ENCODE measurements at regions not wholly inside any gene's neighbourhood (a gene's known extent, or its start where the extent isn't known, plus 50 kb on each side); places are given as distances from the start of the nearest gene placed in this dataset.
A peak's percentile ranks its signal among the peaks of the same experiment; 100 is the strongest.

DNA sequence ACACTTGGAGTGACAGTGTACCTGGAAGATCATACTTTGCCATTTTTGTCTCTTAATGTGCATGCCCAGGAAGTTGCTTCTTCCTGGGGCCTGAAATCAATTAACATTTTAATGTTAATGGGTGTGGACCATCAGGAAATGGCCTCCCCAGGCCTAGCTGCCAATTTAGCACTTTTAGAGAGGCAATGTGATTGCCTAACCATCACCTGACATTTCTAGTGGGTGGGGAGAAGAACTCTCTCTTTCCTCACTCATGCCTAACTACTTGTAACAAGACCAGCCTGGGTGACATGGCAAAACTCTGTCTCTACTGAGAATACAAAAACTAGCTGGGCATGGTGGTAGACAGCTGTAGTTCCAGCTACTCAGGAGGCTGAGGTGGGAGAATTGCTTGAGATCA, 549.0 kb upstream of the RGS18 start:
- DNase-seq: no peak
- no peaks in the 10 kb centered on the region for H3K27me3 ChIP-seq (ENCODE audit: control insufficient read depth, insufficient read depth)
- H3K9me3 ChIP-seq (ENCODE audit: control insufficient read depth, low read length): no peaks in the 10 kb centered on the region
- no peaks in the 10 kb centered on the region for H3K4me1 ChIP-seq (ENCODE audit: control insufficient read depth, insufficient read depth, low read length)
- no peak overlapping the region for H3K4me3 ChIP-seq (ENCODE audit: low read length)
- ATAC-seq: no peak
- intact Hi-C loops (cut with DNase I): no loop called here
- no peak overlapping the region for H3K27ac ChIP-seq (ENCODE audit: low read length)

DNA sequence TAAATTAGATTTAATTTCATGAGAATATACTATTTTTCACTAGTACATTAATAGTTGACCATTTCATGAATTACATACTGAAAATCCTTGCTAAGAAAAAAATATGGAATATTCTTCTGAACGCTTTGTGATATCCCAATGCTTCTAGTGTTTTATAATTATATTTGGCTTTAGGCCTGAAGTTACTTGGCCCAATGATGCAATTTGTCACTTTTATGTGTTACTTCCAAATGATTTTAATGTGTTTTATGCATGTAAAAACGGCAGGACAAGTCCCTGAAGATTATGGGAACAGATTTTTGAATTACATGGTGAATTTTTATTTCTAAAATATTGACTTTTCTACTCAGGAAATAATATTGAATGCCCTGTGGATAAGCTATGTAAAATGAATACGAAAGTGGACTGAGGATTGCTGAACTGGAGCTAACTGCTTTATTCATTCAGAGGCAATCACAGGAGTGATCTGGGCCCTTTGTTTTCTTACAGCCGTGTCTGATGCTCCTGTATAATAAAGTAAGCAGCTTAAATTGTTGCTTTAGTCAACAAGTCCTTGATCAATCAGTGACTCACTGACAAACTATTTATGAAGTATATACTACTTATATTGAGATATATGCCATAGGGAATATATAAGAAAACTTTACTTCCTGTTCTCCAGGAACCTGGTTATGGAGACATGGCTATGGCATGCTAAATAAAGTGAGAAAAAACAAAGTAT, 543.0 kb upstream of the RGS18 start:
- 56% methylated on average over 4 of the region's 4 CpGs for WGBS
- Histone ChIP-seq H3K4me3 (ENCODE audit: low read length) (no peak overlapping the region), H3K9me3 (ENCODE audit: control insufficient read depth, low read length) (no peaks in the 10 kb centered on the region), H3K4me1 (ENCODE audit: control insufficient read depth, insufficient read depth, low read length) (no peaks in the 10 kb centered on the region), H3K27ac (ENCODE audit: low read length) (no peak overlapping the region), H3K27me3 (ENCODE audit: control insufficient read depth, insufficient read depth) (no peaks in the 10 kb centered on the region)
- intact Hi-C loops (cut with DNase I): no loop called here
- ATAC-seq (no peak), DNase-seq (no peak)

DNA sequence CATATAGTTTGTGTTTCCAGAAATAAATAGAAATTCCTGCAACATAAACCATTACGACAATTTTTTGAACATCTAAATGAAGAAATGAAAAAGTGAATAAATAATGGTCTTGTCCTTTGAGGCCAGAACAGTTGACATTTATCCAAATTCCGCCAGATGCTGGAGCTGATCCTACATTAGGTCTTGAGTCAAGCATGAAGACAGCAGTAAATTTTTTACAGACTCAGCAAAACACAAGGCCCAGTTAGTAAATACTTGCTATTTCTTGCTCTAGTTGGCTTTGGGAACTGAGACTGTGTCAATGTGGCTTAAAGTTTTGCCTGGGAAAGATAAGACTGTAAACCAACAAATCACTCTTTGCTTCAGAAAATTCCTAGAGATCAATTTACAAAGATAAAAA, 540.1 kb upstream of the RGS18 start:
- intact Hi-C loops (cut with DNase I): no loop called here
- Histone ChIP-seq H3K27ac (ENCODE audit: low read length) (no peak overlapping the region), H3K4me3 (ENCODE audit: low read length) (no peak overlapping the region), H3K27me3 (ENCODE audit: control insufficient read depth, insufficient read depth) (no peaks in the 10 kb centered on the region), H3K9me3 (ENCODE audit: control insufficient read depth, low read length) (no peaks in the 10 kb centered on the region), H3K4me1 (ENCODE audit: control insufficient read depth, insufficient read depth, low read length) (no peaks in the 10 kb centered on the region)
- no peak for DNase-seq
- whole genome bisulfite sequencing: 61% methylated on average over 2 of the region's 2 CpGs
- no peak for ATAC-seq

DNA sequence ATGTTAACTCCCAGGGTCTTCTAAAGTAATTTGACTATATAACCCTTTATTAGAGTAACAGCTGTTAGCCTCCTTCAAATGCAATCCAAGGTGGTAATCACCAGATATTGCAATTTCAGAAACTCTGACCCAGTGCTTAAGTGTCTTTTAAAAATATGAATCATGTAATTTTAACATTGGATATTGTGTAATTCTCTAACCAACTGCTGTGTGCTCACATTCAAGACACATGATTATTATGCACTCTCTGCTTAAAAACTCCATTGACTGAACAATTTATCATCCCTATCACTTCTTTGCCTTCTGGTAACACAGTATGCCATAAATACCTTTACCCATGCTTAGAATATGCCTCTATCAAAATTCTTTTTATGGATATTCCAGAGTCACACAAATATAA, 537.4 kb upstream of the RGS18 start:
- no peak for DNase-seq
- Histone ChIP-seq H3K4me1 (ENCODE audit: control insufficient read depth, insufficient read depth, low read length) (no peaks in the 10 kb centered on the region), H3K27me3 (ENCODE audit: control insufficient read depth, insufficient read depth) (no peaks in the 10 kb centered on the region), H3K9me3 (ENCODE audit: control insufficient read depth, low read length) (no peaks in the 10 kb centered on the region), H3K4me3 (ENCODE audit: low read length) (no peak overlapping the region), H3K27ac (ENCODE audit: low read length) (no peak overlapping the region)
- no peak for ATAC-seq
- intact Hi-C loops (cut with DNase I): no loop called here

DNA sequence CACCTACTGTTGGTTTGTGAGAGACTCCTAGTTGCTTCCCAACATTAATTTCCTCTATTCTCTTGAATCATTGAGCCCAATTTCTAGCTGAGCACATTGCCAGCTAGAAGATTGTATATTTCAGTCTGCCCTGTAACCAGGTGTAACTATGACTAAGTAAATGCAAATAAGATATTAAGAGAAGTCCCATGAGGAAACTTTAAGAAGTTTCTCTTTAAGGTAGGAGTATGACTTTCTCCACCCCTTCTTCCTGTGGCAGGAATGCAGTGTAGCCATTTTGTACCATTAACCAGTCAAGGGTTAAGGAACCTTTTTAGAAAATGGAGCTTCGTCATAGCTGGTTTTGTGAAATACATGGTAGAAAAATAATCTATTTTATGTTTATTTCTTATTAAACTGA, 534.2 kb upstream of the RGS18 start:
- intact Hi-C loops (cut with DNase I): no loop called here
- 96% methylated on average over 1 of the region's 1 CpG for WGBS
- no peaks in the 10 kb centered on the region for H3K4me1 ChIP-seq (ENCODE audit: control insufficient read depth, insufficient read depth, low read length)
- H3K4me3 ChIP-seq (ENCODE audit: low read length): no peak overlapping the region
- no peaks in the 10 kb centered on the region for H3K27me3 ChIP-seq (ENCODE audit: control insufficient read depth, insufficient read depth)
- no peaks in the 10 kb centered on the region for H3K9me3 ChIP-seq (ENCODE audit: control insufficient read depth, low read length)
- DNase-seq (no peak), ATAC-seq (no peak)
- H3K27ac ChIP-seq (ENCODE audit: low read length): no peak overlapping the region

DNA sequence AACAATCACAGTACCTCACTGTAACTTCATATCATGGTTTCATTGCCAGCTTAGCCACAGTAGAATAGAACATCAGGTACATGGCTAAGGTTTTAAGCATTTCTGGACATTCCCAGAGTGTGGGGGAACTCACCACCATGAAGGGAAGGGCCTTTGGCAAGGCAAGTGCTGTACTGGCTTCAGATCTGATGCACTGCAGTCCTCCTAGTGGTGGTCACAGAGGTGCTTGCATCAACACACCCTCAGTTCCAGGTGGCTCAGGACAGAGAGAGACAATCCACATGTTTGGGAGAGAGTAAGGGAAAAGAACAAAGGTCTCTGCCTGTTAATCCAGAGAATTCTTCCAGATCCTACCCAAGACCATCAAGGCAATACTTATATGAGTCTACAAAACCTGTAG, 528.4 kb upstream of the RGS18 start:
- intact Hi-C loops (cut with DNase I): no loop called here
- ATAC-seq (no peak), DNase-seq (no peak)

DNA sequence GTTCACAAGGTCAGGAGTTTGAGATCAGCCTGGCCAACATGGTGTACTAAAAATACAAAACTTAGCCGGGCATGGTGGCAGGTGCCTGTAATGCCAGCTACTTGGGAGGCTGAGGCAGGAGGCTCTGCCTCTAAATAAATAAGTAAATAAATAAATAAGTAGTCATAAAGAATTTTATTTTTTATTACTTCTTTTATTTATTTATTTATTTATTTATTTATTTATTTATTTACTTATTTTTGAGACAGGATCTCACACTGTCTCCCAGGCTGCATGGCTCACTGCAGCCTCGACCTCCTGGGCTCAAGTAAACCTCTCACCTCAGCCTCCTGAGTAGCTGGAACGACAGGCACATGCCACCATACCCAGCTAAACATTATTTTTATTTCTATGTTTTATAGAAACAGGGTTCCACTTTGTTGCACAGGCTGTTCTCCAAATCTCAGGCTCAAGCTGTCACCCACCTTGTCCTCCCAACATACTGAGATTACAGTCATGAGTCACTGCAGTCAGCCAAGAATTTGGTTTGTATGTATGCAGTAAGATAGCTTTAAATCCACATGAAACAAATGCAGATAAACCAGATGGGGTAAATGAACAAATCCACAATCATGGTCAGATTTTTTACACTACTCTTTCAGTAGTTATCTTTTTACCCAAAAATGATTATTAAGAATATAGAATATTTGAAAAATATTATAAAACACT, 523.3 kb upstream of the RGS18 start:
- no peak overlapping the region for H3K4me3 ChIP-seq (ENCODE audit: low read length)

More for the DNA sequence above, 528.4 kb upstream of the RGS18 start:
- Histone ChIP-seq H3K9me3 (ENCODE audit: control insufficient read depth, low read length) (no peaks in the 10 kb centered on the region), H3K4me3 (ENCODE audit: low read length) (no peak overlapping the region), H3K27ac (ENCODE audit: low read length) (no peak overlapping the region), H3K4me1 (ENCODE audit: control insufficient read depth, insufficient read depth, low read length) (no peaks in the 10 kb centered on the region), H3K27me3 (ENCODE audit: control insufficient read depth, insufficient read depth) (no peaks in the 10 kb centered on the region)

DNA sequence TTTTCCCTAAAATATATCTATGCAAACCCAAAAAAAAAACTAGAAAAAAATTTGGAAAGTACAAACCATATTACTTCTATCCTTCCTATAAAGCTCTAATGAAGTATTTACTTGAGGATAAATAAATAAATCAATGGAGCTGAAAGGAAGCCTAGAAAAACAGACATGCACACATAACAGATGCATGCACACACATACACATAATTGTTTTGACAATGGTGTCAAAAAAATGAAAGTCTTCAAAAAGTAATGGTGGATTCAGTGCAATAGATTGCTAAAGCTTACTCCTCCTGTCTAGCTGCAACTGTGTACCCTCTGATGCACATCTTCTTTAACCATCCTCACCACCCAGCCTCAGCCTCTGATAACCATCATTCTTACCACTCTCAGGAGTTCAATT, 521.9 kb upstream of the RGS18 start:
- intact Hi-C loops (cut with DNase I): no loop called here
- Histone ChIP-seq H3K27ac (ENCODE audit: low read length) (no peak overlapping the region), H3K4me1 (ENCODE audit: control insufficient read depth, insufficient read depth, low read length) (no peaks in the 10 kb centered on the region), H3K27me3 (ENCODE audit: control insufficient read depth, insufficient read depth) (no peaks in the 10 kb centered on the region), H3K9me3 (ENCODE audit: control insufficient read depth, low read length) (no peaks in the 10 kb centered on the region), H3K4me3 (ENCODE audit: low read length) (no peak overlapping the region)
- DNase-seq (no peak), ATAC-seq (no peak)

More for the DNA sequence above, 523.3 kb upstream of the RGS18 start:
- Histone ChIP-seq H3K27ac (ENCODE audit: low read length) (no peak overlapping the region), H3K9me3 (ENCODE audit: control insufficient read depth, low read length) (no peaks in the 10 kb centered on the region), H3K4me1 (ENCODE audit: control insufficient read depth, insufficient read depth, low read length) (no peaks in the 10 kb centered on the region), H3K27me3 (ENCODE audit: control insufficient read depth, insufficient read depth) (no peaks in the 10 kb centered on the region)
- WGBS: 84% methylated on average over 3 of the region's 3 CpGs
- ATAC-seq (no peak), DNase-seq (peak in 1 of 3 donors; percentile 14)
- intact Hi-C loops (cut with DNase I): no loop called here

DNA sequence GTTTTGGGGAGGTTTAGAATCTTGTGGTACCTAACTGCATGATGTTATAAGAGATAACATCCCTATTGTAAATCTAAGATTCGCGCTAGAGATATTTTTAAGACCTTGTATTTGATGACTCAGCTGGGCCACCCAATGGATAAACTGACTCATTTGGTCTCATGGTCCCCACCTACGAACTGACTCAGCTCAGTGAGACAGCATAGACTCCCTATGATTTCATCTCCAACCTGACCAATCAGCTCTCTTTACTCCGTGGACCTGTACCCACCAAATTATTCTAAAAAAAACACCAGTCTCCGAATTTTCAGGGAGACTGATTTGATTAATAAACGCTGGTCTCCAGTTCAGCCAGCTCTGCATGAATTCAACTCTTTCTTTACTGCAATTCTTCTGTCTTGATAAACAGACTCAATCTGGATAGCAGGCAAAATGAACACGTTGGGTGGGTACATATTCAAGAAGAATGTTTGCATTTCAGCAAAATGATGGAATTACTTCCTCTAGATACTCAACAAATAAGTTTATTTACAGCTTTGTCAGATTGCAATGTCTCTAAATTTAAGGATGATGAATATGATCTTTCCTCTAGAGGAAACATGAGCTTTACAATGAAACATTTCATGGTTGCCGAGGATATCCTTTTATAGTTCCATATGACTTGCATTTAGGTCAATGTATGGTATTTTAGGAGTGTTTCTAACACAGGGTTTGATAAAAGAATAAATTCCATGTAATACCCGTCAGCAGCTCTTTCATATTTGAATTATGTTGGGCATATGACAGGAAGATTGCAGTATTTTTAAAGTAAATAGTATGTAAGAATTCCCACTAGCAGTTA, 516.6 kb upstream of the RGS18 start:
- no peaks in the 10 kb centered on the region for H3K9me3 ChIP-seq (ENCODE audit: control insufficient read depth, low read length)
- no peaks in the 10 kb centered on the region for H3K27me3 ChIP-seq (ENCODE audit: control insufficient read depth, insufficient read depth)
- intact Hi-C loops (cut with DNase I): no loop called here
- H3K27ac ChIP-seq (ENCODE audit: low read length): no peak overlapping the region
- ATAC-seq (no peak), DNase-seq (no peak)
- no peaks in the 10 kb centered on the region for H3K4me1 ChIP-seq (ENCODE audit: control insufficient read depth, insufficient read depth, low read length)
- WGBS: 74% methylated on average over 9 of the region's 9 CpGs
- no peak overlapping the region for H3K4me3 ChIP-seq (ENCODE audit: low read length)

DNA sequence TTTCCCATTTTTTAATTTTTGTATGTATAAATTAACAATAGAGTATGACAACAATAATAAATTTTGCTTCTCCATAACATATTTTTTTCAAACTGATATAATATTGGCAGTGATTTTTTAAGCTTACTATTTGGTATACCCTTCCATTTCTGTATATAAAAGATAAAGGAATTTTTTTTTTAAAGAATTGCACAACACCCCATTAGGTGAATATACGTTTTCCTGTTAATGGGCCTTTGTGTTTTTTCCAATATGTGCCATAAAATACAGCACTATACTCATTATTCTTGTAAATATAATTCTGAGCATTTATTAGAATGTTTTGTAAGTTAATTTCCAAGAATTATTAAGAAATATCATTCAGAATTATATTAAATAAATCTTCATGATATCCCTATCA, 515.2 kb upstream of the RGS18 start:
- ATAC-seq (no peak), DNase-seq (no peak)
- H3K9me3 ChIP-seq (ENCODE audit: control insufficient read depth, low read length): no peaks in the 10 kb centered on the region
- H3K4me1 ChIP-seq (ENCODE audit: control insufficient read depth, insufficient read depth, low read length): no peaks in the 10 kb centered on the region
- H3K27ac ChIP-seq (ENCODE audit: low read length): no peak overlapping the region
- intact Hi-C loops (cut with DNase I): no loop called here
- WGBS: 86% methylated on average over 1 of the region's 1 CpG
- no peak overlapping the region for H3K4me3 ChIP-seq (ENCODE audit: low read length)
- H3K27me3 ChIP-seq (ENCODE audit: control insufficient read depth, insufficient read depth): no peaks in the 10 kb centered on the region

DNA sequence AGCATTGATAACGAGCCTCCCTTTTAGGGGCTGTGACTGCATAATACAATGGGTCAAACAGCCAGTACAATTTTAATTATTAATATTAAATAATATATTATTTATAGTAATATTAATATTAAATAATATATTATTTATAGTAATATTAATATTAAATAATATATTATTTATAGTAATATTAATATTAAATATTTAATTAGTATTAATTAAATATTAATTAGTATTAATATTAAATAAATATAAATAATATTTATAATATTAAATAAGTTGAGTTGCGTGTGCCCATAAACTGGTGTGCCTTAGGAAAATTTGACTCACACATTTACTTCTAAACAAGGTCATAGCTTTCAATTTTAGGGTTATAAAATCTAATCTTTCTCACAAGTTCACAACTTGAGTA, 509.3 kb upstream of the RGS18 start:
- no peak for DNase-seq
- intact Hi-C loops (cut with DNase I): no loop called here
- WGBS: 88% methylated on average over 2 of the region's 2 CpGs
- Histone ChIP-seq H3K4me3 (ENCODE audit: low read length) (no peak overlapping the region), H3K27ac (ENCODE audit: low read length) (no peak overlapping the region), H3K27me3 (ENCODE audit: control insufficient read depth, insufficient read depth) (no peaks in the 10 kb centered on the region), H3K4me1 (ENCODE audit: control insufficient read depth, insufficient read depth, low read length) (no peaks in the 10 kb centered on the region), H3K9me3 (ENCODE audit: control insufficient read depth, low read length) (no peaks in the 10 kb centered on the region)
- ATAC-seq: no peak

Data from right cardiac atrium (tissue), 5 donors.